ENCODE measurements at regions not wholly inside any gene's neighbourhood (a gene's known extent, or its start where the extent isn't known, plus 50 kb on each side); places are given as distances from the start of the nearest gene placed in this dataset.

GRCh38 chr2:200138391-200139124 lies 167.9 kb upstream of the SPATS2L start:
- DNase-seq: no peak

GRCh38 chr2:200144571-200144970 lies 161.9 kb upstream of the SPATS2L start:
- no peak for DNase-seq

DNA sequence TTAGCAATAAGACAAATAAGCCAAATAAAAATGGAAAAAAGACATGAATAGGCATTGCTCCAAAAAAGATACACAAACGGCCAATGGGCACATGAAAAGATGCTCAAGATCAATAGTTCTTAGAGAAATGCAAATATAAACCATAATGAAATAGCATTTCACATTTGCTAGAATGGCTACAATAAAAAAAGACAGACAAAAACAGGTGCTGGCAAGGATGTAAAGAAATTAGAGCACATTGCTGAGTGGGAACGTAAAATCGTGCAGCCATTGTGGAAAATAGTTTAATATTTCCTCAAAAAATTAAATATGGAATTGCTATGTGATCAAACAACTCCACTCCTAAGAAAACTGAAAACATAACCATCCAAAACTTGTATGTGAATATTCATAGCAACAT lies 160.0 kb upstream of the SPATS2L start:
- no peak for DNase-seq

- DNase-seq: no peak
These were observed 159.1 kb upstream of the SPATS2L start for GRCh38 chr2:200147371-200147770.

DNA sequence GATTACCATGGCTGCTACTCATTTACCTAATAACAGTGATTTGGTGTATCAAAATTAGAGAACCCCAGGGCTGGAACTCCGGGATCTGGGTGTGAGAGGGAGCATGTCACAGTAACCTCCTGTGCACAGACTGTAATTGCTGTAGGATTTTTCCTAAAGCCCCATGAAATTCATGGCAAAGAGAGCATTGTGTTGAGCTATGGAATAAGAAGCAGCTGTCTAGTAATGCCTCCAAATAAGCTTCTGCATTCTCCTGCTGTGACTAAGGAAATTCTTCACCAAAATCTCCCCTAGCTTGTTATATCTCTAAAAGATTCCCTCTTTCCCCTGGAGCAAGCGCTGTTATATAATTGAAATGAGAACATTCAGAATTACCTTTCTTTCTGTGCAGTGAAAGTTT lies 158.1 kb upstream of the SPATS2L start:
- DNase-seq: no peak

DNA sequence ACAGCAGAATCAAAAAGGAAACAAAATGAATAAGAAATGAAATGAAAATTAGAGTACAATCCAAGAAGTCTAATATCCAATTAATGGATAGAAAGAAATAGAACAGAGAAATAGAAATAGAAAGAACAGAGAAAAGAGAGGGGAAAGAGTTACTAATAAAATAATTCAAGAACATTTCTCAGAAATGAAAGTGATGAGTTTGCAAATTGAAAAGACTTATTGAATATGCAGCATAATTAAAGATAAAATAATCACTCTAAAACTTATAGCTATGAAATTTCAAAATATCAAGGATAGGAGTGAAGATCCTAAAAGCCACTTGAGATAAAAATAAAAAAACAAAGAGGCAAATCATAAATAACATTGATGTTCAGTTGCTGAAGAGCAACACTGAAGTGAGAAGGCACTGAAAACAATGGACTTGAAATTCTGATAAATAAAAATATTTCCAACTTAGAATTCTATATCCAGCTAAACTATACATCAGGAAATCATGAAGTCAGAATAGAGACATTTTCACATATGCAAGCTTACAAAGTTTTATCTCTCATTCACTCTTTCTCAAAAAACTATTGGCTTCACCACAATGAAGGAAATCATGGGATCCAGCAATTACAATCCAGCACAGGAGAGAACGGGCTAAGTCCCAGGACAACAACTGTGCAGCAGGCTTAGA lies 155.9 kb upstream of the SPATS2L start:
- no peak for DNase-seq

GRCh38 chr2:200155652-200156051 lies 150.8 kb upstream of the SPATS2L start:
- no peak for DNase-seq

DNA sequence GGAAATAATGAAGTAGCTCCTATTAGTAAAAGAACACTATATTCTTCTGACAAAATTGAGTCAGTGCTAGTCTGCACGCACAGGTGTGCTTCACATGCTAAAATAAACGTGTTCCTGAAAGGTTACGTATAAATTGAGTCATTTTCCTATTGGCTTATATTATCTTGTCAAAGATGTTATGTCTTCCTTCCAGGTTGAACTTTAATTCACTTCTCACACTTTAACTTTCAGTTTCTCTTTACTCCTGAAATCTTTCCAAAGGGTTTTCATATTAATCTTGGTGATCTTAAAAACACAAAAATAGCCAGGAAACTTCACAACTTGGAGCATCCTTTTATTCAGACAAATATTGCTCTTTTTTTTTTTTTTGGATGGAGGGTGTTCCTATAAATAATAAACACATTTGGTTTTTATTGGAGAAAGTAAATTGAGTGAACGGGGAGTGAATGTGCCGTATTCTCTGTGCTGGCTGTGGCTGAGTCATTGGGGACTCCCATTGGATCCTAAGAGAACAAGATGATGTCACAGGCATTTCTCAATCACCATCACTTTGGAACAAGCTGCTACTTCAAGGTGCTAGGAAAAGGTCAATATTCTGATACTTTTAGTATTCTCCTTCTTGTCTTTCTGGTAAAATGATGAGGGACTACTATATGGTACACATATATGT lies 150.2 kb upstream of the SPATS2L start:
- DNase-seq: no peak

- DNase-seq: no peak
These were observed 147.7 kb upstream of the SPATS2L start for GRCh38 chr2:200158647-200159356.

DNA sequence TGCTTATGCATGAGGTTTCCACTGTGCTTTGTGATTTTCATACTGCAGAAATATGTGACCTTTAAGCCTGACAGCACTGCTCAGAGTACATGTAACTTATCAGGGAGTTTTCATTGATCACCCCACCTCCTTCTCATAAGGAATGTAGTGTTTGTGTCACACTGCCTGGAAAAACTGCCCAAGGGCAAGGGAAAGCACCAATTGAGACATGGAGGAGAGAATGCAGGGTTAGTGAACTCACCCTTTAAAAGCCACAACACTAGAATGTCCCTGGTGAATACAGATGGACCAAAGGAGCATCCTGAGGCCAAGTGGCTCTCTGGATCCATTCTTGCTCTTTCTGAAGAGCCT lies 147.2 kb upstream of the SPATS2L start:
- no peak for DNase-seq

- no peak for DNase-seq
These were observed 146.4 kb upstream of the SPATS2L start for GRCh38 chr2:200159829-200160781.

DNA sequence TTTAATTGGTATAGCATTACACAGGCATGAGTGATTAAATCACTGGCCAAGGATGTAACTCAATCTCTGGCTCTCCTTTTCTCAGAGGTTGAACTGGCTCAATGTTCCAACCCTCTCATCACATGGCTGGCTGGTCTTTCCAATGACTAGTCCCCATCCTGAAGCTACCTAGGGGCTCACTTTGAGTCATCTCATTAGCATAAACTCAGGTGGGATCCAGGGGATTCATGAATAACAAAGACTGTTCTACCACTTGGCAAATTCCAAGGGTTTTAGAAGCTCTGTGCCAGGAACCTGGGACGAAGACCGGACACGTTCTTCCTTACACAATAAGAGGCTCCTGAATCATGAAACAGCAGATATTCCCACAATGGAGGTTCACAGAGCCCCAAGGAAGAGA lies 145.0 kb upstream of the SPATS2L start:
- no peak for DNase-seq

DNA sequence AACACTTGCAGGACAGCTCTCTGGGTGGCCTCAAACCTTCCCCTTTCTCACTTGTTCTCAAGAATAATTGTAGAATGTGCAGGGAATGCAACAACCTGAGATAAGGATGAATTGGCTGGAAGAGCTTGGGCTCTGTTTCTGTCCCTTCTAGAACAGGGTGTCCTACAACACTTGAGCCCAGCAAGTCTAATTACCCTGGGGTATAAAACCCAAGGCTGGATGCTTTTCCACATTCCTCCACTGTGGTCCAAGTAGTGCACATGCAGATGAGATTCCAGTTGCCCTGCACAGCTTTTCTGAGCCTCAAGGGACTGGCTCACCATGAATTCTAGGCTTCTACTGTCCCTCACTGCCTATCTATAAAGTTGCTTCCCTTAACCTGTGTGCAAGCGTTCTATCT lies 140.8 kb upstream of the SPATS2L start:
- no peak for DNase-seq

GRCh38 chr2:200168641-200169555 lies 137.6 kb upstream of the SPATS2L start:
- no peak for DNase-seq

DNA sequence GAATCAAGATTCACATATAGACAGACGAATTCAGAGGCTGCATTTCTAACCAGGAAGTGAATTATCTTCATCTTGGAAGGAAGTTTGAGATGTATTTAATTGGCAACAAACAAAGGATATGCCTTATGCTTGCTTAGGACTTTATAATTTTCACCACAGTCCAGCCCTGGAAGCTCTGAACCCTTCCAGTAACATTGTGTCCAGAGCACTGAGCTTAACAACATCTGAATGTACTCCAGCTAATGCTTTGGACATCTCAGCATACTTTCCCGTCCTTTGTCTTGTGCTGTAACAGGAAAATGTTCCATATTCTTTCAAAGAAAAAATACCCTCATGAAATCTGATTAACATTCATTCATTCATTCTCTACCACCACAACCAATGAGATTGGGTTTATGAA lies 136.3 kb upstream of the SPATS2L start:
- DNase-seq: no peak

GRCh38 chr2:200171731-200172482 lies 134.6 kb upstream of the SPATS2L start:
- no peak for DNase-seq

DNA sequence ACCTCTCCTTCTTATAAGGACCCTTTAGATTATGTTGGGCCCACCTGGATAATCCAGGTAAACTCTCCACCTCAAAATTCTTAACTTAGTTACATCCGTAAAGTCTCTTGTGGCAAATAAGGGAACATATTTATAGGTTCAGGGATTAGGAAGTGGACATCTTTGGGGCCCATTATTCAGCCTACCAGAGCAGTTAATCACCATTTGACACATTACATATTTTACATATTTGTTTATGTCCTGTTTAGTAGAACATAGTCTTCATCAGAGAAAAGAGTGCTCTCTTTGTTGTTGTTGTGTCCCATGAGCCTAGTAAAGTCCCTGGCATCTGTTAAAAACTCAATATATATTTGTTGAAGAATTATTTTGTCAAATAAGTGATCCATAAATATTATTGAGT lies 134.0 kb upstream of the SPATS2L start:
- DNase-seq: no peak

- no peak for DNase-seq
These were observed 133.4 kb upstream of the SPATS2L start for GRCh38 chr2:200172944-200173581.

DNA sequence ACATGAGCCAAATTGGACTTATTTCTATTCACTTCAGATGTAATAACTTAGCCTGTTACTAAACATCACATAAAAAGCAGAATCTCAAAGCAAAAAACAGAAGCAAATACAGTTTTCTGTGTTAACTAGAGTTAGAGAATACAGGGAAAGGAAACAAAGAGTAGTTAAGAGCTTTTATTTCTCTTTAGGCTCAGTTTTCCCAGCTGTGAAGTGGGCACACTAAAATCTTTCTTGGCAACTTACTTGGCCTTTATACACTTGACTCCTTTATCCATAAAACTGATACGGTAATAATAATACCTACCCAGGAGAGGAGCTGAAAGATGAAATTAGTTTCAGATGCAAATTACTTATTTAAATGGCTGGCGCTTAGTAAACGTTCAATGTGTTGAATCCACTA lies 132.8 kb upstream of the SPATS2L start:
- DNase-seq: no peak

Data from NCI-H69 (cell line).